HT-29 (cell line): ENCODE measurements at regions not wholly inside any gene's neighbourhood (a gene's known extent, or its start where the extent isn't known, plus 50 kb on each side); places are given as distances from the start of the nearest gene placed in this dataset.
"Not testable (repeated sequence)": the region's sequence is repeated elsewhere in the genome, so short reads cannot be mapped to it uniquely, and the experiment has no call there.

ENCODE experiments used
- DNase-seq: peaks from one replicate; pipeline ENCODE4 v3.0.0-alpha.2; 2015; ENCODE audit warnings: low spot score

- DNase-seq: not testable (repeated sequence)
These were observed 418.4 kb downstream of the KIF20B start for GRCh38 chr10:90119631-90120280.

- no peak for DNase-seq
These were observed 424.3 kb downstream of the KIF20B start for GRCh38 chr10:90125456-90126255.

- no peak for DNase-seq
These were observed 424.8 kb downstream of the KIF20B start for GRCh38 chr10:90126256-90126595.

GRCh38 chr10:90130321-90131086, 429.1 kb downstream of the KIF20B start:
- no peak for DNase-seq

- no peak for DNase-seq
These were observed 432.2 kb downstream of the KIF20B start for GRCh38 chr10:90133606-90134005.

- no peak for DNase-seq
These were observed 435.4 kb downstream of the KIF20B start for GRCh38 chr10:90136731-90137316.

GRCh38 chr10:90138844-90139243, 437.5 kb downstream of the KIF20B start:
- DNase-seq: no peak

- DNase-seq: no peak
These were observed 440.4 kb downstream of the KIF20B start for GRCh38 chr10:90141791-90142190.

- no peak for DNase-seq
These were observed 442.5 kb downstream of the KIF20B start for GRCh38 chr10:90143937-90144336.

- peak; percentile 70 for DNase-seq
These were observed 446.9 kb downstream of the KIF20B start for GRCh38 chr10:90148116-90148855.

GRCh38 chr10:90149563-90149962, 448.2 kb downstream of the KIF20B start:
- no peak for DNase-seq

- no peak for DNase-seq
These were observed 461.0 kb downstream of the KIF20B start for GRCh38 chr10:90162271-90162853.

- DNase-seq: no peak
These were observed 466.0 kb downstream of the KIF20B start for GRCh38 chr10:90167174-90168064.

- DNase-seq: no peak
These were observed 466.9 kb downstream of the KIF20B start for GRCh38 chr10:90168244-90168643.

- no peak for DNase-seq
These were observed 469.8 kb downstream of the KIF20B start for GRCh38 chr10:90171014-90171722.

GRCh38 chr10:90174531-90174930, 473.1 kb downstream of the KIF20B start:
- DNase-seq: no peak

- DNase-seq: no peak
These were observed 473.8 kb downstream of the KIF20B start for GRCh38 chr10:90175161-90175681.

- peak; percentile 31 for DNase-seq
These were observed 478.5 kb downstream of the KIF20B start for GRCh38 chr10:90179696-90180407.
